Limb (tissue), 2 donors: ENCODE measurements at regions not wholly inside any gene's neighbourhood (a gene's known extent, or its start where the extent isn't known, plus 50 kb on each side); places are given as distances from the start of the nearest gene placed in this dataset.
"Not testable (repeated sequence)": the region's sequence is repeated elsewhere in the genome, so short reads cannot be mapped to it uniquely, and the experiment has no call there.

Experiments
- DNase-seq, 2 donors: peaks; one replicate each; pipeline ENCODE4 v3.0.0-alpha.2; 2016; ENCODE audit errors: extremely low spot score in 2 of 2

DNA sequence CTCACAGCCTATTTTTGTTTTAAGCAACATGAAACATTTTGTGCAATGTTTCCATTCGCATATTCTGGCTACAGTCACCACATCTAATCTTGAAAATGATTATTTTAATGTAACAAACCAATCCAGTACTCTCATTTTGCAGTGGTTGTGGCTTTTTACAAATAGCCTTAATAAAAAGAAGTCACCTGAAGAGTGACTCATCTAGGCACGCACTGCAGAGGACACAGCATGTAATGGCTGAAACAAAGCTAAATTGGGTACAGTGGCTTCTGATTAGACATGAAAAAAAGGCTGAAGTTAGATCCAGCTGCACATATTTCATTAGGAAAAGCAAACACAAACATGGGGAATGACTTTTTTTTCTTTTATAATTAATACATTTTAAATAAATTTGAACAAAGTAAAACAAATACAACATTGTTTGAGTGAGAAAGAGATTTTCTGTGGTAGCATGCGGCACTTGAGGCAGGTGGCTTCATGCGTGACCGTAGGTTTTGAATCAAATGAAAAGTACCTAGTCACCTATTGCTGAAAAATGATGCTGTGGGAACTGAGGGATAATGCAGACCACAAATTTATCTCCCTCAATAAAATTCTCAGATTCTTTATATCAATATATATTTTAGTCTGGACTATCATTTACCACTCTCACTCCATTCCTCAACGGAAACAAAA lies 240.8 kb upstream of the DDX53 start:
- DNase-seq, result no peak

DNA sequence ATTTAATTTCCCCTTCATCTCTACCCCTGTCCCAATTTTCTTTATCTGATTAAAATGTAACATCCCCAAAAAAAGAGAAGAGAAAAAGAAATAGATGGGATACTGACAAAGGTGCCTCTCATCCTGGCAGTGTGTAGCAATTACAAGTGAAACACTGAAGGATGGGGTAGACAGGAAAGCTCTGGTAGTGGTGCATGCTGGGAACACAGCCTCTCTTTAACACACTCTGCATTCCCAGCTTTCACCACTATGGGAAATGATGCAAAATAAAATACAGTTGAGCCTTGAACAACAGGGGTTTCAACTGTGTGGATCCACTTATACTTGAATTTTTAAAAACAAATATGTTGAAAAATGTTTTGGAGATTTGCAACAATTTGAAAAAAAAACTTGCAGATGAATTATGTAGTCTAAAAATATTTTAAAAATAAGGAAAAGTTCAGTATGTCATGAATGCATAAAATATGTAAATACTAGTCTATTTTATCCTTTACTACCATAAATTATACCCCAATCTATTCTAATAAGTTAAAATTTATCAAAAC lies 239.2 kb upstream of the DDX53 start:
- no peak for DNase-seq

GRCh38 chrX:22788221-22788620 lies 211.5 kb upstream of the DDX53 start:
- no peak for DNase-seq

DNA sequence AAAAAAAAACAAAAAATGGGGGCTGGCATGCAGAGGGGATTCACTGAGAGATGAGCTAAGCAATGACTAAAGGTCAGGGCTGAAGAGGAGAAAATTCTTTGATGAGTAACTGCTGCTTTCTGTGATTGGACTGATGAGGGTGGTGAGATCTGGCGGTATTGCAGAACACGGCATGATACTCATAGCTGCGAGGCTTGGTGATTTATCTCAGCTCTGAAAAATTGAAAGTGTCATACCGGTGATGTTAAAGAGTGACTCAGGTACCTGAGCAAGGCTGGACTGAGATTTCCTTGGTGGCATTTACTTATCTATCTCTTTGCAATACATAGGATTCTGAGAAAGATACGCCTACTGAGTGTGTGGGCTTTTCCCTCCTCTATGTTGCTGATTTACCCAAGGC lies 204.1 kb upstream of the DDX53 start:
- no peak for DNase-seq

DNA sequence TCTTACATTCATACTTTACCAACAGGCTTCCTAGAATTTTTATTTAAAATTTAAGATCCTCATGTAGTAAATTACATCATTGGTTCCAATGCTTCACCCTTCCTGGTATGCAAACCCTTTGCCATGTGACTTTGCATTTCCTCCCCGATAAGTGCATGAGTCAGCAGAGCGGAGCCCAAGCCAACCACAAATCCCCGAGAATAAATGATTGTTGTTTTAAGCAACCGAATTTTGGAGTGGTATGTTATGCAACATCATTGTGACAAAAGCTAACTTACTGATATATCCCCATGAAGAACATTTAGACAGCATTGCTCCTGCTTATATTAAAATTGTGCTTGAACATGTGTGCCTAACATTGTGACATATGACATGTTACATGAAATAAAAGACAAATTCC lies 199.4 kb upstream of the DDX53 start:
- DNase-seq, result no peak

DNA sequence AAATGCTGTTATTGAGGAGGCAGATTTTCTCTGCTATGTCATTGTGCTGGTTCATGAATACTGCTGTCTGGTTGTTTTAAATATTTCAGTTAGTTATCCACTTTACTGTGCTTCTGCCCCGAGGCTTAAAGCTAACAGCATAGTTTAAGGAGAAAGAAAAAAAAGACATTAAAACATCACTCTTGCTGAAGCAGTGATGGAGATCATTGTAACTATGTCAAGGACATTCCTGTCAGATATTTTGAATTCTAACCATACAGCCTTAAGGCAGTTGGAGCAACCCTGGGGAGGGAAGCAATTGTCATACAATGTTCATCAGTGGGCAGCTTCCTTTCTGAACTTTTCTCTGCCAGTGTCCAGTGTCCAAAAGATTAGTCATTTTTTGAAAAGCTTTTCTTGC lies 199.0 kb upstream of the DDX53 start:
- no peak for DNase-seq

GRCh38 chrX:22803353-22803752 lies 196.4 kb upstream of the DDX53 start:
- DNase-seq, result no peak

- DNase-seq, result no peak
These were observed 188.9 kb upstream of the DDX53 start for GRCh38 chrX:22810876-22811275.

DNA sequence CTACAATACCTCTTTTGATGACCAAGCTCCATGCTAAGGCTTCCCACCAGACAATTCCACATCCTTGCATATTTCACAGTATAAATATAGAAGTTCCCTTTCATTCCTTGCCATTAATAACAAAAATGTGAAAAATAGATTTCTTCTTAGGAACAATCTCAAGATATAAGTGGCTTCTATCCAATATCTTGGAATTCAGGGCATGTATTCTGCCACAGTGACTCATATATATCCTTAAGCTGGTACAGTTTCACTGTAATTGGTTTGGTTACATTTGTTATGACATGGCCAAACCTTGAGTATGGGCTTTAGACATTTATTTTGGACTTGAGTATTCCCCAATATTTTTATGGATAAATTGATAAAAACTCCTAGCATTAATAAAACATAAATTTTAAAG lies 181.7 kb upstream of the DDX53 start:
- no peak for DNase-seq

GRCh38 chrX:22855693-22856092 lies 144.1 kb upstream of the DDX53 start:
- no peak for DNase-seq

GRCh38 chrX:22859642-22860041 lies 140.1 kb upstream of the DDX53 start:
- DNase-seq, result no peak

- not testable (repeated sequence) for DNase-seq
These were observed 133.0 kb upstream of the DDX53 start for GRCh38 chrX:22866801-22867200.

DNA sequence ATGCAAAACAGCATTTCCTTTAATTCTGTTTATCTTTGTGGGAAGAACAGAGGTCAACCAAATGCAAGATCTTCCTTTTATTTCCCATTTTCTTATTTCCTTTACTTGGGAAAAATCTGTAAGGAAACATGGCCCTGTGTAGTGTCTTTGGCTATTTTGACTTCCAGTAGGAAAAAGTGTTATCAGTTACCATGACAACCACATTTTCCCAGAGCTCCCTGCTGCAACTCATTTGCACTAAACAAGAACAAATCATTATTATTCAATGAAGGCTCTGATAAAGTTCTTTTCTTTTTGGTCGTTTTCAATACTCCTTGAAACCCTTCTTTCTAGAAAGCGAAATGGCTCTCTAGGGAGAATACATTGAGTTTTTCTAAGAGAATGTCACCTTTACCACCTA lies 117.2 kb upstream of the DDX53 start:
- no peak for DNase-seq

DNA sequence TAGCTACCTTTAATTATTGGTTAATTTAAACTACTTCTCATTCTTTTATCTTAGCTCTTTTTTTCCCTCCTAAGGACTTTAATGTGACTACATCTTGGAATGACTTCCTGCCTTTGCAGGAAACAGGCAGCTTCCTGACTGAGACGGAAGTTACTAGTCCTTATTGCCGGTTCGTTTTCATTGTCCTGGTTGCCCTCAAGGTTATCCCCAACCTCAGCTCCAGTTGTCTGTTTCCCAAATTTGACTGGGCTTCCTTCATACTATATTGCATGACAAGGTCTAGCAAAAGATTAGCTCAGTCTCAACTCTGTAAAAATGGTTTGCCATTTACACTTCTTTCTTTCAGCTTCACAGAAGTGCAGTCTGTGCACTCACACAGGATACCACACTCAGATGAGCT lies 109.9 kb upstream of the DDX53 start:
- no peak for DNase-seq

GRCh38 chrX:22912616-22913015 lies 87.1 kb upstream of the DDX53 start:
- no peak for DNase-seq

GRCh38 chrX:22922961-22923360 lies 76.8 kb upstream of the DDX53 start:
- DNase-seq, result no peak

GRCh38 chrX:22934640-22935039 lies 65.1 kb upstream of the DDX53 start:
- no peak for DNase-seq

GRCh38 chrX:22944945-22945344 lies 54.8 kb upstream of the DDX53 start:
- DNase-seq, result no peak
